ENCODE measurements at regions not wholly inside any gene's neighbourhood (a gene's known extent, or its start where the extent isn't known, plus 50 kb on each side); places are given as distances from the start of the nearest gene placed in this dataset.

DNA sequence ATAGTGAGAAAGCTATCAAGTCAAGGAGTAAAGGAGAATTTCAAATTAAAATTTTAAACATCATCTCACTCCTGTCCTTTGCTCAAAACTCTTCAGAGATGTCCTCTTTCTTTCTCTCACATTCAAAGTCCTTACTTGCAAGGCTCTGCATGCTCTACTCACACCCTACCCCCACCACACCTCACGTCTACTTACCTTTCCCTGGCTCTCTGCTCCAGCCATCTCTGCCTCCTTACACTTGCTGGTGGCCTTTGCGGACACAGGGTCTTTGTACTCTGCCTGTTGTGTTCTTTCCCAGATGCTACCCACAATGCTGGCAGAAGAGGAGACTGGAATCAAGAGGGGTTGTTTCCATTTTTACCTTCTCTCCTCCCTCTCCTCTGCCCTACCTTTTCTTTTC is 405.2 kb downstream of the INSC start:
- H3K4me3 Mint-ChIP-seq (ENCODE audit: unreplicated experiment): no peak overlapping the region
- TF ChIP-seq, protein P1, sequence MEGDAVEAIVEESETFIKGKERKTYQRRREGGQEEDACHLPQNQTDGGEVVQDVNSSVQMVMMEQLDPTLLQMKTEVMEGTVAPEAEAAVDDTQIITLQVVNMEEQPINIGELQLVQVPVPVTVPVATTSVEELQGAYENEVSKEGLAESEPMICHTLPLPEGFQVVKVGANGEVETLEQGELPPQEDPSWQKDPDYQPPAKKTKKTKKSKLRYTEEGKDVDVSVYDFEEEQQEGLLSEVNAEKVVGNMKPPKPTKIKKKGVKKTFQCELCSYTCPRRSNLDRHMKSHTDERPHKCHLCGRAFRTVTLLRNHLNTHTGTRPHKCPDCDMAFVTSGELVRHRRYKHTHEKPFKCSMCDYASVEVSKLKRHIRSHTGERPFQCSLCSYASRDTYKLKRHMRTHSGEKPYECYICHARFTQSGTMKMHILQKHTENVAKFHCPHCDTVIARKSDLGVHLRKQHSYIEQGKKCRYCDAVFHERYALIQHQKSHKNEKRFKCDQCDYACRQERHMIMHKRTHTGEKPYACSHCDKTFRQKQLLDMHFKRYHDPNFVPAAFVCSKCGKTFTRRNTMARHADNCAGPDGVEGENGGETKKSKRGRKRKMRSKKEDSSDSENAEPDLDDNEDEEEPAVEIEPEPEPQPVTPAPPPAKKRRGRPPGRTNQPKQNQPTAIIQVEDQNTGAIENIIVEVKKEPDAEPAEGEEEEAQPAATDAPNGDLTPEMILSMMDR (IDR thresholded peaks at IDR 0.05; ENCODE audit: unreplicated experiment): no peak
- no peaks in the 10 kb centered on the region for H3K36me3 Mint-ChIP-seq (ENCODE audit: insufficient read depth, unreplicated experiment)
- CTCF ChIA-PET: interaction anchor here (0.6 kb wide), 3 partner anchors 106 to 286 kb away, joined by 3 read pairs; no protein-coding TSS in a partner anchor
- POLR2A ChIA-PET: interaction anchor here (0.6 kb wide), 1 partner anchor 208 kb away, joined by 4 read pairs; no protein-coding TSS in a partner anchor
- no TSS peak for BruUV-seq (replicated peaks)
- DNase-seq (ENCODE audit: unreplicated experiment): no peak
- intact Hi-C loops (cut with micrococcal nuclease): no loop called here
- no peak overlapping the region for H3K27ac Mint-ChIP-seq (ENCODE audit: low read depth, unreplicated experiment)
- H3K4me1 Mint-ChIP-seq (ENCODE audit: insufficient read depth, unreplicated experiment): no peaks in the 10 kb centered on the region
- H3K9me3 Mint-ChIP-seq (ENCODE audit: unreplicated experiment): peaks cover 16% of the 10 kb centered on the region
- H3K27me3 Mint-ChIP-seq (ENCODE audit: insufficient read depth, unreplicated experiment): peaks cover 12% of the 10 kb centered on the region

DNA sequence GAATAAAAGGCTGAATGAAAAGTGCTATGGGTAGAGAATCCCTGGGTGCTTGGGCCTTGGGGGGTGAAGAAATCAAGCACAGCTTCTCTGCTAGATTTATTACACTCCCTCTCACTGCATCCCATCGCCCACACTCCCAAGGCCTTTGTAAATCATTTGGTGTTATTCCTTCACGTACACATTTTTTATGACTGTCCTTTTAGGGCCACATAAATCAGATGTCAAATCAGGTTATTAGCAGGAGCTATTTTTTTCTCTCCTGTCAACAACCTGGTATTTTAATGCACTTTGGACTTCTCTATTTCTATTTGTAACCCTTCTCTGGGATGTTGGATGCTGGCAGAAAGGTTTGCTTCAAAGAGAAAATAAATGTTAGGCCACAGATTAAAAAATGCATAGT is 408.8 kb downstream of the INSC start:
- intact Hi-C loops (cut with micrococcal nuclease): no loop called here
- BruUV-seq (replicated peaks): no TSS peak
- Mint-ChIP-seq H3K36me3 (ENCODE audit: insufficient read depth, unreplicated experiment) (no peaks in the 10 kb centered on the region), H3K9me3 (ENCODE audit: unreplicated experiment) (peaks cover 17% of the 10 kb centered on the region), H3K4me1 (ENCODE audit: insufficient read depth, unreplicated experiment) (no peaks in the 10 kb centered on the region), H3K4me3 (ENCODE audit: unreplicated experiment) (no peak overlapping the region), H3K27me3 (ENCODE audit: insufficient read depth, unreplicated experiment) (peaks cover 12% of the 10 kb centered on the region), H3K27ac (ENCODE audit: low read depth, unreplicated experiment) (no peak overlapping the region)
- TF ChIP-seq, protein P1 (IDR thresholded peaks at IDR 0.05; ENCODE audit: unreplicated experiment): no peak
- ChIA-PET CTCF (interaction anchor here (0.7 kb wide), 1 partner anchor 11 kb away, joined by 4 read pairs; no protein-coding TSS in a partner anchor), POLR2A (no interaction called here)
- DNase-seq (ENCODE audit: unreplicated experiment): no peak

DNA sequence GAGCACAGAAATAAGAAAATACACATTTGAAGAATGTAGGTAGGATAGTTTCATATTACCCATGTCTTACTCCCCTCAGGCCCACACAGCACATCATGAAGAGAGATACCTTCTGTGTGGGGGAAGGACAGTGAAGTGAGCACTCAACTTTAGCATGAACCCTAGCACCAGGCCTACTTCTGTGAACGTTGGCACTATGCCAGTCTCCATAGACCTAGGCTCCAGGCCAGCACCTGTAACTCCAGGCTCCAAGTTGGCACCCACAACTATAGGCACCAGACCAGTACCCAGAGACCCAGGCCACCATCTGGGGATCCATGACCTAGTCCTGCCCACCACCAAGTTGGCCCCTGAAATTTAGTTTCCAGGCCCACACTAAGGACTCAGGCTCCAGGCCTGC is 410.9 kb downstream of the INSC start:
- TF ChIP-seq, protein P1 (IDR thresholded peaks at IDR 0.05; ENCODE audit: unreplicated experiment): no peak
- Mint-ChIP-seq H3K4me1 (ENCODE audit: insufficient read depth, unreplicated experiment) (no peaks in the 10 kb centered on the region), H3K4me3 (ENCODE audit: unreplicated experiment) (no peak overlapping the region), H3K9me3 (ENCODE audit: unreplicated experiment) (peaks cover 24% of the 10 kb centered on the region), H3K36me3 (ENCODE audit: insufficient read depth, unreplicated experiment) (no peaks in the 10 kb centered on the region), H3K27ac (ENCODE audit: low read depth, unreplicated experiment) (no peak overlapping the region), H3K27me3 (ENCODE audit: insufficient read depth, unreplicated experiment) (peaks cover 8% of the 10 kb centered on the region)
- intact Hi-C loops (cut with micrococcal nuclease): no loop called here
- CTCF ChIA-PET: no interaction called here
- no peak for DNase-seq (ENCODE audit: unreplicated experiment)
- POLR2A ChIA-PET: no interaction called here
- no TSS peak for BruUV-seq (replicated peaks)

DNA sequence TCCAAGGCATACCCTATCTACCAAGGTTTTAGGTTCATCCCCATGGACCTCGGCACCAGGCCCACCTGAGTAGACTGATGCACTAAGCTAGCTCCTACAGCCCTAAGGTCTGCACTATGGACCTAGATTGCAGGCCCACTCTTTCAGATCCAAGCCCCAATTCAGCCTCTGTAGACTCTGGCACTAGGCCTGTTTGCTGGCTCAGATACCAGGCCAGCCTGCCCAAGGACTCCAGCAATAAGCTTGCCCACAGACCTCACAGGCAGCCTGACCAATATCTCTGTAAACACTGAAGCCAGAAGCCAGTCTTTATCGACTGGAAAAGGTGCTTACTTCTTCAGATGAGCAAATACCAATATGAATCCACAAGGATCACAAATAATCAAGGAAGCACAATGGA is 411.3 kb downstream of the INSC start:
- peaks cover 3% of the 10 kb centered on the region for H3K27me3 Mint-ChIP-seq (ENCODE audit: insufficient read depth, unreplicated experiment)
- DNase-seq (ENCODE audit: unreplicated experiment): no peak
- ChIA-PET CTCF (interaction anchor here (0.6 kb wide), 1 partner anchor 10 kb away, joined by 3 read pairs; no protein-coding TSS in a partner anchor), POLR2A (no interaction called here)
- no peaks in the 10 kb centered on the region for H3K4me1 Mint-ChIP-seq (ENCODE audit: insufficient read depth, unreplicated experiment)
- peaks cover 25% of the 10 kb centered on the region for H3K9me3 Mint-ChIP-seq (ENCODE audit: unreplicated experiment)
- H3K4me3 Mint-ChIP-seq (ENCODE audit: unreplicated experiment): no peak overlapping the region
- intact Hi-C loops (cut with micrococcal nuclease): no loop called here
- H3K36me3 Mint-ChIP-seq (ENCODE audit: insufficient read depth, unreplicated experiment): no peaks in the 10 kb centered on the region
- H3K27ac Mint-ChIP-seq (ENCODE audit: low read depth, unreplicated experiment): no peak overlapping the region
- BruUV-seq (replicated peaks): no TSS peak
- TF ChIP-seq, protein P1 (IDR thresholded peaks at IDR 0.05; ENCODE audit: unreplicated experiment): no peak
